LNCaP clone FGC (cell line): ENCODE measurements at regions not wholly inside any gene's neighbourhood (a gene's known extent, or its start where the extent isn't known, plus 50 kb on each side); places are given as distances from the start of the nearest gene placed in this dataset.

Source experiments
- DNase-seq: peaks from one replicate; pipeline ENCODE4 v3.0.0-alpha.2; 2011; ENCODE audit warnings: low read depth
- H3K4me3 ChIP-seq: 2 replicates; pipeline ENCODE4 v1.5.1; 2011; ENCODE audit warnings: mild to moderate bottlenecking, low read depth, low read length, control low read depth
- CTCF ChIP-seq: IDR thresholded peaks from 2 replicates; pipeline ENCODE4 v1.5.1; 2012; ENCODE audit warnings: mild to moderate bottlenecking; ENCODE audit not compliant: control insufficient read depth, insufficient read depth; ENCODE audit errors: extremely low read depth

GRCh38 chrX:39206399-39207145 is 405.3 kb downstream of the MID1IP1 start:
- no peak overlapping the region for H3K4me3 ChIP-seq
- no peak for TF ChIP-seq CTCF
- DNase-seq, result no peak

GRCh38 chrX:39211501-39211900 is 410.2 kb downstream of the MID1IP1 start:
- no peak overlapping the region for H3K4me3 ChIP-seq
- no peak for DNase-seq
- no peak for TF ChIP-seq CTCF

GRCh38 chrX:39212456-39212855 is 411.2 kb downstream of the MID1IP1 start:
- no peak for TF ChIP-seq CTCF
- DNase-seq, result no peak
- no peak overlapping the region for H3K4me3 ChIP-seq

GRCh38 chrX:39214387-39215126 is 413.3 kb downstream of the MID1IP1 start:
- TF ChIP-seq CTCF, result no peak
- no peak overlapping the region for H3K4me3 ChIP-seq
- DNase-seq, result no peak

- no peak for DNase-seq
- no peak for TF ChIP-seq CTCF
- no peak overlapping the region for H3K4me3 ChIP-seq
These were observed 419.7 kb downstream of the MID1IP1 start for GRCh38 chrX:39220952-39221351.

GRCh38 chrX:39222346-39223113 is 421.3 kb downstream of the MID1IP1 start:
- no peak overlapping the region for H3K4me3 ChIP-seq
- no peak for DNase-seq
- no peak for TF ChIP-seq CTCF
